NCI-H524 (cell line): ENCODE measurements at regions not wholly inside any gene's neighbourhood (a gene's known extent, or its start where the extent isn't known, plus 50 kb on each side); places are given as distances from the start of the nearest gene placed in this dataset.
"Not testable (repeated sequence)": the region's sequence is repeated elsewhere in the genome, so short reads cannot be mapped to it uniquely, and the experiment has no call there.

Source experiments
- DNase-seq, 2 experiments: peaks; one replicate each; lab custom pipeline; 2025; lab: John Stamatoyannopoulos, UW

GRCh38 chr5:1959725-1960581 is 77.2 kb upstream of the IRX4 start:
- DNase-seq: no peak

DNA sequence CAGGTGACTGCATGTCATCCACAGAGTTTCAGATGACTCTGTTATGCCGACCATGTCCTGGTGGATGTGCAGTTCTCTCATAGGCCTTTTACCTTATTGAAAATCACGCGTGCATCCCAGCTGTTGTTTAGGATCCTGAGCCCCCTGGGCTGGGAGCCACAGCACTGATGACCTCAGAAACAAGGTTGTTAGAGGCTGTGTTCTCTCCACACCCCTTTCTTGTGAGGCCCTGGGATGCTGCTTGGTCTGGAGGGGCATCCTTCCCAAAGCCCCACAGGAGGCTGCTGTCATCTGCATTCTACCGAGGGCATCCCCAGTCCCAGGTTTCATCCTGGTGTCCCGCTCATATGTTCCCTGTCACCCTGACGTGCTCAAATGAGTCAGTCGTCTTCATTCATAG is 76.5 kb upstream of the IRX4 start:
- no peak for DNase-seq

DNA sequence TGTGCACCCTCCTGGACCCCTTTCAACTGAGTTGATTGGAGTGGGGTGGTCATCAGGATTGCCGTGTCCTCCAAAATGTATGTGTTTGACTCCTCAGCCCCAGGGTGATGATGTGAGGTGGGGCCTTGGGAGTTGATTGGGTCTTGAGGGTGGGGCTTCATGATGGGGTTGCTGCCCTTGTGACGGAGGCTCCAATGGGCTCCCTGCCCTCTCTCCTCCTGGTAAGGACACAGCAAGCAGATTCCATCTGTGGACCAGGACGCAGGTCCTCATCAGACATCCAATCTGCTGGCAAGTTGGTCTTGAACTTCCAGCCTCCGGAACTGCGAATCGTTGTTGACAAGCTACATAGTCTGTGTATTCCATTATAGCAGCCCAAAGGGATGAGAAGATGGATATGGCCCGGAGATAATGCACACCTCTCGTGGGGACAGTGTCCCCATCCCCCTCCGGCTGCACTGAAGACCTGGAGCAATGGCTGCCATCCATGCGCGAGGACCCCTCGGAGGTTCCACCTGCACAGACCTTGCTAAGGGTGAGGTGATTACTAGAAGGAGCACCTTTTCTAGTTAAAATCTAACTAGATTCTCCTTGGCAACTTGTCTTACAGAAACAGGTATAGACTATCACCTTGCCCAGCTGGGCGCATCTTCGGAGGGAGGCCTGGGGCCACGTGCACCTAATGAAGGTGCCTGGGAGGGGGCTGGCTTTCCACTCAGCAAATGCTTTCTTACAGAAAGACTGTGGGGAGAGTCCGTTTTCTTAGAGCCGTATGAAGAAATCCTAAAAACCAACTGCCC is 75.7 kb upstream of the IRX4 start:
- DNase-seq: no peak

- no peak for DNase-seq
Observed at GRCh38 chr5:1955586-1955985, 72.9 kb upstream of the IRX4 start.

GRCh38 chr5:1953710-1954109 is 71.0 kb upstream of the IRX4 start:
- DNase-seq: not testable (repeated sequence)

- DNase-seq: no peak
Observed at GRCh38 chr5:1952444-1953099, 69.8 kb upstream of the IRX4 start.

DNA sequence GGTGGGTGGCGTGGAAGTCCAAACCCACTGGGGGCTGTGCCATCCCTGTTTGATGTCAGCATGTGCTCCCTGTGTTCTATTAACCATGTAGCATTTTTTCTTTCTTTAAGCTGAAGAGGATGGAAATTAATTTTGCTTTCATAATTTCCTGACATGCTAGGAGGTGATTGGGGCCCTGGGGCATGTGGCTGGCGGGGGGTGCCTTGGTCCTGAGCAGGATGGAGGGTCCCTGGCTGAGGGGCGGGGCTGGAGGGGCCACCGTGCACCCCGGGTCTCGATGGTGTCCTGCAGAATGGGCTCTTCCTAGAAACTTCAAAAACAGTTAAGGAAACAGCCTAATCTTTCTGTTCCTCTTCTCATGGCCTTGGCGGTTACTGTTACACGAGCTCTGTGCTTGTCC is 69.3 kb upstream of the IRX4 start:
- DNase-seq: no peak

DNA sequence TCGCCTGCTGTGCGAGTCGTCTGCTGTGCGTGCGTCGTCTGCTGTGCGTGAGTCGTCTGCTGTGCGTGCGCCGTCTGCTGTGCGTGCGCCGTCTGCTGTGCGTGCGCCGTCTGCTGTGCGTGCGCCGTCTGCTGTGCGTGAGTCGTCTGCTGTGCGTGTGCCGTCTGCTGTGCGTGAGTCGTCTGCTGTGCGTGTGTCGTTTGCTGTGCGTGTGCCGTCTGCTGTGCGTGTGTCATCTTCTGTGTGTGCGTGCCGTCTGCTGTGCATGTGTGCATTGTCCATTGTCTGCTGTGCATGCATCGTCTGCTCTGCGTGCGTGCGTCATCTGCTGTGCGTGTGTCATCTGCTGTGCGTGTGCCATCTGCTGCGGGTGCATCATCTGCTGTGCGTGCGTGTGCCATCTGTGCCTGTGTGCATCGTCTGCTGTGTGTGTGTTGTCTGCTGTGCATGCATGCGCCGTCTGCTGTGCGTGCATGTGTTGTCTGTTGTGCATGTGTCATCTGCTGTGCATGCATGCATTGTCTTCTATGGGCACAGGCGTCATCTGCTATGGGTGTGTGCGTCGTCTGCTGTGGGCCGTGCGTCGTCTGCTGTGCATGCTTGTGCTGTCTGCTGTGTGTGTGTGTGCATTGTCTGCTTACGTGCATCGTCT is 68.6 kb upstream of the IRX4 start:
- peak in 1 of 2 experiments; percentile 28 for DNase-seq

GRCh38 chr5:1950708-1951103 is 68.0 kb upstream of the IRX4 start:
- peak in 1 of 2 experiments; percentile 39 for DNase-seq

GRCh38 chr5:1950096-1950707 is 67.5 kb upstream of the IRX4 start:
- peak in 1 of 2 experiments; percentile 26 for DNase-seq

GRCh38 chr5:1949253-1949652 is 66.5 kb upstream of the IRX4 start:
- DNase-seq: no peak

- peak in 1 of 2 experiments; percentile 58 for DNase-seq
Observed at GRCh38 chr5:1948663-1949191, 66.0 kb upstream of the IRX4 start.

GRCh38 chr5:1948111-1948510 is 65.4 kb upstream of the IRX4 start:
- DNase-seq: no peak

DNA sequence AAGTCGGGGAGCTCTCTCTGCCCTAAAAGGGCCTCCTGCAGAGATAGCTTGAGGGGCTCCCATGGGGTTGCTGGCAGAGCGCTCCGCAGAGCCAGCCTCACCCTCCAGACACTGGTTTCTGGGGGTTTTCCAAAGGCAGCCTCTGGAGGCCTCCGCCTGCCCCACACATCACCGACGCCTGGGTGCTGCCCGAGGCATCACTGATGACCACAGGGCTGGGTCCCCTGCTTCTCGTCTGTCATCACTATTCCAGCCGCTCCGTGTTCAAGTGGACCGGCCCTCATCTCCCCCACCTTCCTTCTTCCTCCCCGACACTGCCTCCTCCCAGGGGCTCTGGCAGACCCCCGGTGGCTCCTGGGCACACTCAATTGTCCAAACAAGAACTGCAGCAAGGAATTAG is 64.1 kb upstream of the IRX4 start:
- DNase-seq: no peak

- no peak for DNase-seq
Observed at GRCh38 chr5:1946122-1946677, 63.5 kb upstream of the IRX4 start.

DNA sequence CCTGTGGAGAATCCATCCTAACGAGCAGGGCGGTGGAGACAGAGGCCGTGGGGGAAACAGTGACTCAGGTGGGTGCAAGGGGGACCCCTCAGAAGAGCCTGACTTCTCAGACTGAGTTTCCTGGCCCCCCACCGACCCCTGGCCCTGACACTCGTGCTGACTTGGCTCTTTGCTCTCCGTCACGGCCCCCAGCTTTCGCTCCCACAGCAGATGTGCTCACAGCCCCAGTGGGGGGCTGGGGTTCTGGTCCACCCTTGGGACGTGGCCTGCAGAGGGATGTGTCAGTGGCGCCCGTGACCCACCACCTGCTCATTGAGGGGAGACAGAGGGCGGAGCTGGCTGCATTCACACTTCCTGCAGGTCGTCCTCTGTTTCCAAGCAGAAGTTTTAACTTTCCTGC is 62.9 kb upstream of the IRX4 start:
- DNase-seq: no peak

DNA sequence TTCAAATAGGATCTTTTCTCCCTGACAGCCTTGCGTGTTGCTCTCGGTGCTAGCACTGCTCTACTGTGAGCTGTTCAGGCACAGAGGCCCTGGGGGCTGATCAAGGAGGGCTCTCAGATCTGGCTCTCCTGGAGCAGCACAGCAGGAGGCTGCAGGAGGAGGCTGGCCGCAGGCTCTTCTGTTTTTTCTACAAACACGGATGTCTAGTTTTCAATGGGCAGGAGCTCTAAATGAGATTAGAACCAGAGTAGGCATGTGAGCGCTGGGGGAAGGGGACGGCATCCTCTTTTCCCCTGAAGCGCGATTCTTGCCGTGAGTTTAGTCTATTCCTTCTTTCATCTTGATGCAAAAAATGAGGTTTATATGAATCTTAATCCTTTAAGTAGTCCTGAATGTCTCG is 61.7 kb upstream of the IRX4 start:
- no peak for DNase-seq

GRCh38 chr5:1943481-1943880 is 60.8 kb upstream of the IRX4 start:
- no peak for DNase-seq

DNA sequence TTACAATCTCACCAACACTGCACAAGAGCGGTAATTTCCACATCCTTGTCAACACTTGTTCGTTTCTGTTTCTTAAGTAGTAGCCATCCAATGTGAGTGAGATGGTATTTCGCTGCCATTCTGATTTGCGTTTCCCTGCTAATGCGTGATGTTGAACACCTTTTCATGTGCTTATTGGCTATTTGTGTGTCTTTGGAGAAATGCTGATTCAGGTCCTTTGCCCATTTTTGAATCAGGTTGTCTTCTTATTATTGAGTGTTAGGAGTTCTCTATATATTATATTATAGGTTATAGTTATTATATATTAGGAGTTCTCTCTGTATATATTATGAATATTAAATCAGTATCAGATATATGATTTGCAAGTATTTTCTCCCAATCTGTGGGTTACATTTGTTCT is 59.9 kb upstream of the IRX4 start:
- DNase-seq: no peak

DNA sequence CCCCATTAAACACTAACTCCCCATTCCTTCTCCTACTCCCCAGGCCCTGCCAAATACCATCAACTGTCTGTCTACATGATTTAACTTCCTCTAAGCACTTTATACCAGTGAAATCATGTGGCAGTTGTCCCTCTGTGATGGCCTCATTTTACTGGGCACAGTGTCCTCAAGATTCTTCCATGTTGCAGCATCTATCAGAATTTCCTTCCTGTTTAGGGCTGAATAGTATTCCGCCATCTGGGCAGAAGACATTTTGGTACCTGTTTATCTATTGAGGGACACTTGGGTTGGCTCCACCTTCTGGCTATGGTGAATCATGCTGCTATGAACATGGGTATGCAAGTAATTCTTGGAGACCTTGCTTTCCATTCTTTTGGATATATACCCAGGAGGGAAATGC is 59.4 kb upstream of the IRX4 start:
- DNase-seq: no peak

DNA sequence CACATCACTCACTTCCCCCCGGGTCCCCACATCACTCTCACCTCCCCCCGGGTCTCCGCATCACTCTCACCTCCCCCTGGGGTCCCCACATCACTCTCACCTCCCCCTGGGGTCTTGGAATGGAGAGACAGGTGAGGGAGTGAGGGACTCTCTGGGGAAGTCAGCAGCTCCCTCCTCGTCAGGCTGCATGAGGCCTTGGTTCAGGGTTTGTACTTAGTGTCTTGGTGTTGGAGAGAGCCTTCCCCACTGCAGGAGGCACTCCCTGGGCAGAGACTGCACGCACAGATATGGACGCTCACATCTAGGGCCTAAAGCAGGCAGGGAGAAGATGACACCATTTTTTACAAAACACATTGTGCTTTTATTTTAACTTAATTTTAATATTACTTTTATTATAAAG is 56.5 kb upstream of the IRX4 start:
- DNase-seq: no peak
